Esophagus muscularis mucosa (tissue), 4 donors: ENCODE measurements at regions not wholly inside any gene's neighbourhood (a gene's known extent, or its start where the extent isn't known, plus 50 kb on each side); places are given as distances from the start of the nearest gene placed in this dataset.

Experiments used
- CTCF ChIP-seq, 3 experiments: fragments of 200-600 bp in 2 of 3; fragments of 450-650 bp in 1 of 3; sonication (generic) in 2 of 3; IDR thresholded peaks; one replicate each; pipeline ENCODE4 v1.5.1; 2017 to 2019; ENCODE audit warnings: antibody characterized with exemption in 3 of 3, mild to moderate bottlenecking in 2 of 3, moderate library complexity in 1 of 3
- EP300 ChIP-seq: sonication (generic); formaldehyde crosslinking; IDR thresholded peaks from one replicate; pipeline ENCODE4 v1.6.1; 2017; ENCODE audit warnings: antibody characterized with exemption
- POLR2A ChIP-seq: fragments of 450-650 bp; IDR thresholded peaks from one replicate; pipeline ENCODE4 v1.6.1; 2017; ENCODE audit warnings: antibody characterized with exemption, moderate library complexity, mild to moderate bottlenecking, low read depth
- POLR2AphosphoS5 ChIP-seq, 2 donors: sonication (generic); formaldehyde crosslinking; IDR thresholded peaks; one replicate each; pipeline ENCODE4 v1.6.1; 2017; ENCODE audit warnings: antibody characterized with exemption in 2 of 2

GRCh38 chr10:6743291-6743849 is 163.3 kb upstream of the PRKCQ start:
- TF ChIP-seq CTCF (IDR thresholded peaks at IDR 0.05), result no peak
- no peak for TF ChIP-seq EP300
- TF ChIP-seq POLR2A, result no peak
- TF ChIP-seq POLR2AphosphoS5 (IDR thresholded peaks at IDR 0.05), result no peak
